OCI-LY7 (cell line): ENCODE measurements at regions not wholly inside any gene's neighbourhood (a gene's known extent, or its start where the extent isn't known, plus 50 kb on each side); places are given as distances from the start of the nearest gene placed in this dataset.

Source experiments
- BruUV-seq: library from RNA; stranded (reverse); fragments of 400-500 nt; replicated peaks from 2 replicates; lab custom pipeline; 2021; lab: Mats Ljungman, UMichigan
- CTCF ChIA-PET: fragments of 300-600 bp; sonication (Branson Sonifier 250); formaldehyde crosslinking; loops from one replicate; lab custom pipeline; 2022; ENCODE audit warnings: antibody characterized with exemption; ENCODE audit not compliant: unreplicated experiment; lab: Charles Lee
- POLR2A ChIA-PET: fragments of 300-600 bp; sonication (Branson Sonifier 250); formaldehyde crosslinking; loops from one replicate; lab custom pipeline; 2022; ENCODE audit warnings: antibody characterized with exemption; lab: Charles Lee
- DNase-seq: peaks from one replicate; pipeline ENCODE4 v3.0.0-alpha.2; 2015; ENCODE audit warnings: low spot score
- H2AFZ ChIP-seq: fragments of 200-600 bp; sonication (generic), shearing (Covaris generic); 2 replicates; pipeline ENCODE4 v1.6.1; 2014; ENCODE audit warnings: mild to moderate bottlenecking, antibody characterized with exemption, low read length, moderate library complexity
- H3K27ac ChIP-seq: fragments of 200-600 bp; sonication (generic); 2 replicates; pipeline ENCODE4 v1.5.1; 2014; ENCODE audit warnings: mixed run types, low read depth, mild to moderate bottlenecking, moderate library complexity, low read length, inconsistent platforms; ENCODE audit not compliant: poor library complexity, severe bottlenecking
- H3K36me3 ChIP-seq: fragments of 200-600 bp; sonication (generic); 2 replicates; pipeline ENCODE4 v1.6.1; 2014; ENCODE audit warnings: mild to moderate bottlenecking, antibody characterized with exemption, low read length, moderate library complexity, mixed read lengths; ENCODE audit not compliant: insufficient read depth
- H3K4me1 ChIP-seq: fragments of 200-600 bp; sonication (generic); 2 replicates; pipeline ENCODE4 v1.5.1; 2014; ENCODE audit warnings: mild to moderate bottlenecking, low read length; ENCODE audit not compliant: insufficient read depth, poor library complexity, severe bottlenecking
- H3K4me2 ChIP-seq: fragments of 200-600 bp; sonication (generic); 2 replicates; pipeline ENCODE4 v1.6.1; 2014; ENCODE audit warnings: mild to moderate bottlenecking, low read length
- H3K4me3 ChIP-seq: fragments of 200-600 bp; sonication (generic); 2 replicates; pipeline ENCODE4 v1.5.1; 2014; ENCODE audit warnings: mild to moderate bottlenecking, low read depth, low read length; ENCODE audit not compliant: poor library complexity, severe bottlenecking
- H3K79me2 ChIP-seq: fragments of 200-600 bp; sonication (generic); 2 replicates; pipeline ENCODE4 v1.6.1; 2016; ENCODE audit warnings: low read depth, mild to moderate bottlenecking, low read length, moderate library complexity, mixed read lengths; ENCODE audit not compliant: insufficient read depth
- H3K9me2 ChIP-seq: fragments of 200-600 bp; sonication (generic); 2 replicates; pipeline ENCODE4 v1.6.1; 2016; ENCODE audit warnings: mild to moderate bottlenecking, low read length, mixed read lengths; ENCODE audit not compliant: insufficient read depth
- H3K9me3 ChIP-seq: fragments of 200-600 bp; sonication (generic); 2 replicates; pipeline ENCODE4 v1.6.1; 2014; ENCODE audit warnings: mild to moderate bottlenecking, mixed run types, low read length, mixed read lengths
- H4K20me1 ChIP-seq: fragments of 200-600 bp; sonication (generic); 2 replicates; pipeline ENCODE4 v1.6.1; 2014; ENCODE audit warnings: mild to moderate bottlenecking, antibody characterized with exemption, low read length, moderate library complexity, mixed read lengths; ENCODE audit not compliant: insufficient read depth
- EZH2phosphoT487 ChIP-seq: fragments of 200-600 bp; sonication (generic); IDR thresholded peaks from 2 replicates; pipeline ENCODE4 v1.6.1; 2018; ENCODE audit warnings: low read depth, borderline replicate concordance, mild to moderate bottlenecking, mixed run types, antibody characterized with exemption, low read length, moderate library complexity, mixed read lengths
- intact Hi-C: fragments of 100-400 bp; cut with micrococcal nuclease; formaldehyde crosslinking; loops from one replicate; pipeline ENCODE4 v1.10.0; 2022; ENCODE audit not compliant: unreplicated experiment
- TF ChIP-seq, protein P1 (sequence below): fragments of 200-600 bp; sonication (generic); conservative IDR thresholded peaks from 2 replicates; pipeline ENCODE4 v1.5.1; 2014; ENCODE audit warnings: mild to moderate bottlenecking, antibody characterized with exemption, low read length, moderate library complexity, mixed read lengths

DNA sequence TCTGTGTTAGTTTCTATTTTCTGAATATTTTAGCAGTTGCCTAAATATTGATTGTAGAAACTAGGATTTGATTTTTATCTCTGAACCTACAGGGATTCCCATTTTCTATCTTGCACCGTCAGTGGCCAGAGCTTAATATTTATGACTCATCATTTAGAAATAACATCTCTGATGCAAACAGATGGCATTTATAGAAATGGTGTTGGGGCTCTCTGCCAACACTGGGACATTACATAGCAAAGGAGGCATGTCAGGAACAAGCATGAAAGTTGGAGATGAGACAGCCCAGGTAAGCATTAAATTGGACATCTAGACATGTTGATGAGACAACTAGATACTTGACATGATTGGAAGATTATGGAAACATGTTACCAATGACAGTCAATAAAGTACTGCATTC, 165.3 kb upstream of the SYT4 start:
- no peak for TF ChIP-seq EZH2phosphoT487
- TF ChIP-seq, protein P1, sequence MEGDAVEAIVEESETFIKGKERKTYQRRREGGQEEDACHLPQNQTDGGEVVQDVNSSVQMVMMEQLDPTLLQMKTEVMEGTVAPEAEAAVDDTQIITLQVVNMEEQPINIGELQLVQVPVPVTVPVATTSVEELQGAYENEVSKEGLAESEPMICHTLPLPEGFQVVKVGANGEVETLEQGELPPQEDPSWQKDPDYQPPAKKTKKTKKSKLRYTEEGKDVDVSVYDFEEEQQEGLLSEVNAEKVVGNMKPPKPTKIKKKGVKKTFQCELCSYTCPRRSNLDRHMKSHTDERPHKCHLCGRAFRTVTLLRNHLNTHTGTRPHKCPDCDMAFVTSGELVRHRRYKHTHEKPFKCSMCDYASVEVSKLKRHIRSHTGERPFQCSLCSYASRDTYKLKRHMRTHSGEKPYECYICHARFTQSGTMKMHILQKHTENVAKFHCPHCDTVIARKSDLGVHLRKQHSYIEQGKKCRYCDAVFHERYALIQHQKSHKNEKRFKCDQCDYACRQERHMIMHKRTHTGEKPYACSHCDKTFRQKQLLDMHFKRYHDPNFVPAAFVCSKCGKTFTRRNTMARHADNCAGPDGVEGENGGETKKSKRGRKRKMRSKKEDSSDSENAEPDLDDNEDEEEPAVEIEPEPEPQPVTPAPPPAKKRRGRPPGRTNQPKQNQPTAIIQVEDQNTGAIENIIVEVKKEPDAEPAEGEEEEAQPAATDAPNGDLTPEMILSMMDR, result no peak
- Histone ChIP-seq H3K4me1 (no peaks in the 10 kb centered on the region), H3K4me3 (no peak overlapping the region), H3K36me3 (no peaks in the 10 kb centered on the region), H3K27ac (no peak overlapping the region), H3K9me3 (no peaks in the 10 kb centered on the region), H2AFZ (no peak overlapping the region), H4K20me1 (no peaks in the 10 kb centered on the region), H3K4me2 (no peak overlapping the region), H3K79me2 (no peaks in the 10 kb centered on the region), H3K9me2 (no peaks in the 10 kb centered on the region)
- CTCF ChIA-PET, result no interaction called here
- no TSS peak for BruUV-seq
- DNase-seq, result no peak
- POLR2A ChIA-PET, result no interaction called here
- intact Hi-C loops, result no loop called here

DNA sequence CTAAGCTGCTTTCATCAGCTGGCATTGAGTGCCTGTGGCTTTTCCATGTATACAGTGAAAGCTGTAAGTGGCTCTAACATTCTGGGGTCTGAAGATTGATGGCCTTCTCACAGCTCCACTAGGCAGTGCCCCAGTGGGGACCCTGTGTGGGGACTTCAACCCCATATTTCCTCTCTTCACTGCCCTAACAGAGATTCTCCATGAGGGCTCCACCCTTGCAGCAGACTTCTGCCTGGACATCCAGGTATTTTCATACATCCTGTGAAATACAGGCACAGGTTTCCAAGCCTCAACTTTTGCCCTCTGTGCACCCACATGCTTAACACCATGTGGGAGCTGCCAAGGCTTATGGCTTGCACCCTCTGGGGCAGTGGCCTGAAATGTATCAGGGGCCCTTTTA, 188.2 kb upstream of the SYT4 start:
- H3K36me3 ChIP-seq, result no peaks in the 10 kb centered on the region
- no peaks in the 10 kb centered on the region for H3K9me3 ChIP-seq
- BruUV-seq, result no TSS peak
- intact Hi-C loops, result no loop called here
- H3K27ac ChIP-seq, result no peak overlapping the region
- H3K4me3 ChIP-seq, result no peak overlapping the region
- CTCF ChIA-PET, result no interaction called here
- DNase-seq, result peak; percentile 1
- no peaks in the 10 kb centered on the region for H4K20me1 ChIP-seq
- TF ChIP-seq, protein P1, result no peak
- TF ChIP-seq EZH2phosphoT487, result no peak
- no peaks in the 10 kb centered on the region for H3K79me2 ChIP-seq
- H2AFZ ChIP-seq, result no peak overlapping the region
- H3K4me1 ChIP-seq, result no peaks in the 10 kb centered on the region
- H3K4me2 ChIP-seq, result no peak overlapping the region
- H3K9me2 ChIP-seq, result no peaks in the 10 kb centered on the region
- POLR2A ChIA-PET, result no interaction called here

DNA sequence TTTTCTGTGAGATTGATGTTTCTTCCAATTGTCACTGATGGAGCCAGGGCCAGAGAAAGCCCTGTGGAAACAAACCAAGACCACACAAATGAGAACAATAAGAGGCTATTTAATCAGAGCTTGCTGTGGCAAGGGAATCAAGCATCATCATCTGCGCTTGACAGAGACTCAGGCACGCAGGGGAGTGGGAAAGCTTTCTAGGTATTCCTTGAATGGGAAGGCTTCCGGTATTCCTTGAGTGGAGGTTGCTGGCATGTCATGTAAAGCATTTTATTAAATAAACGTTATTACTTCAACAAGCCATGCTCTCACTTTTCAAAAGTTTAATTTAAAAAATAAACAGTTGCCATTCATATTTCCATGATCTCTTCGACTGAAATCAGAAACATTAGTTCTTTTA, 194.6 kb upstream of the SYT4 start:
- BruUV-seq, result no TSS peak
- Histone ChIP-seq H3K4me3 (no peak overlapping the region), H3K9me3 (no peaks in the 10 kb centered on the region), H3K36me3 (no peaks in the 10 kb centered on the region), H3K79me2 (no peaks in the 10 kb centered on the region), H3K4me1 (no peaks in the 10 kb centered on the region), H3K4me2 (no peak overlapping the region), H3K9me2 (no peaks in the 10 kb centered on the region), H4K20me1 (no peaks in the 10 kb centered on the region), H2AFZ (no peak overlapping the region), H3K27ac (no peak overlapping the region)
- TF ChIP-seq, protein P1, result no peak
- no peak for TF ChIP-seq EZH2phosphoT487
- CTCF ChIA-PET, result no interaction called here
- no peak for DNase-seq
- POLR2A ChIA-PET, result no interaction called here
- intact Hi-C loops, result no loop called here
